Neural cell (in vitro differentiated cells): ENCODE measurements at regions not wholly inside any gene's neighbourhood (a gene's known extent, or its start where the extent isn't known, plus 50 kb on each side); places are given as distances from the start of the nearest gene placed in this dataset.

Source experiments
- CTCF ChIP-seq: fragments of 450-650 bp; IDR thresholded peaks from 2 replicates; pipeline ENCODE4 v1.5.1; 2014; ENCODE audit warnings: antibody characterized with exemption, mild to moderate bottlenecking, moderate library complexity; ENCODE audit not compliant: poor library complexity, severe bottlenecking
- EP300 ChIP-seq: fragments of 450-650 bp; conservative IDR thresholded peaks from 2 replicates; pipeline ENCODE4 v1.6.1; 2014; ENCODE audit warnings: antibody characterized with exemption, mild to moderate bottlenecking, moderate library complexity; ENCODE audit not compliant: poor library complexity, severe bottlenecking
- EZH2 ChIP-seq: fragments of 200-600, 300-800 bp; shearing (Covaris generic), sonication (generic); IDR thresholded peaks from 2 replicates; pipeline ENCODE4 v1.6.1; 2014; ENCODE audit warnings: antibody characterized with exemption, low read length, borderline replicate concordance, mild to moderate bottlenecking; ENCODE audit not compliant: insufficient read depth, poor library complexity, severe bottlenecking
- RAD21 ChIP-seq: fragments of 450-650 bp; conservative IDR thresholded peaks from 2 replicates; pipeline ENCODE4 v1.6.1; 2014; ENCODE audit warnings: antibody characterized with exemption, mild to moderate bottlenecking, moderate library complexity
- REST ChIP-seq: IDR thresholded peaks from 2 replicates; pipeline ENCODE4 v1.6.1; 2012; ENCODE audit warnings: borderline replicate concordance

GRCh38 chr3:106530367-106530766 lies 661.6 kb upstream of the CBLB start:
- TF ChIP-seq CTCF (no peak), RAD21 (no peak), EP300 (no peak), REST (no peak), EZH2 (no peak)
